ENCODE measurements at regions not wholly inside any gene's neighbourhood (a gene's known extent, or its start where the extent isn't known, plus 50 kb on each side); places are given as distances from the start of the nearest gene placed in this dataset.

DNA sequence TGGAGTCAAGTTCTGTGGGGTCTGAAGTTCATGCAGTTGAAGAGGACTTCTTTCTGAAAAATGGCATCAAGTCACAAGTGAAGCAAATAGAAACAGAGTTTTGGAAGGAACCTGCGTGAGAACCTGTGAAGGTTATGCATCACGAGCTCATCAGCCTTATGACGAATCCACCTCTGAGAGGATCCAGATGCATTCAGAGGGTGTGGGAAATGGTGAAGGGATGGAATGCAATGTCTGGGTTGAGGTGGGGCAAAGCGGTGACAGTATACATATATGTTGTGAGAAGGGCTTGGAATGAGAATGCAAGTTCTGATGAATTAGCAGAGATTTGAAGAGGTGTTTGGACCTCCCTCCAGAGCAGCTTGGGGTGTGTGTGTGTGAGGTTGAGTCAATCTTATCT is 382.1 kb upstream of the TBL1XR1 start:
- no peak for DNase-seq

- DNase-seq = no peak
Measured at GRCh38 chr3:177580437-177580836, 383.2 kb upstream of the TBL1XR1 start.

GRCh38 chr3:177585271-177585670 is 388.0 kb upstream of the TBL1XR1 start:
- DNase-seq = no peak

DNA sequence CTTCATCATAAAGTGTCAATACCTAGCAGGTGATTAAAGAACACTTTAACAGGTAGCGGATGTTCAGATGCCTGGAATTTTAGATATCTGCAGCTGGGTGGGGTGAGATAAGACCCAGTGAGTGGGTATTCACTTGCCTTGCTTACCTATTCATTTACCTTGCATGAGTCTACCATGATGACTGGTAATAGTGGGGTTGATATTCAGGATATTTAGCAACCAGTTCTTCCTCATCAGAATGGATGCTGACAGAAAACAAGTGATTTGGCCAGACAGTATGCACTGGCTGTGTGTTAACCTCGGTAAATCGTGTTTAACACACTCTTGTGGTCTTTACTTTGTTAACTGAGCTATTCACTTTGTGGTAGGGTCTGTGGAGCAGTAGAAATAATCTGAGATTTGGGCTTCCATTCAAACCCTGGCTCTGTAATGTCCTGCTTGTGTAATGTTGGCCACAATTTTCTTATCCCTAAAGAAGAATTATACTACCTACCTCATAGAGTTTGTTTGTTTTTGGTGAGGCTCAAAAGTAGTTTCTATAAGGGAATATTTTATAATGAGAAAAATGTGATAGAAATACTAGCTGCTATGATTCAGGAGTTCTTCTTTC is 391.9 kb upstream of the TBL1XR1 start:
- DNase-seq = no peak

DNA sequence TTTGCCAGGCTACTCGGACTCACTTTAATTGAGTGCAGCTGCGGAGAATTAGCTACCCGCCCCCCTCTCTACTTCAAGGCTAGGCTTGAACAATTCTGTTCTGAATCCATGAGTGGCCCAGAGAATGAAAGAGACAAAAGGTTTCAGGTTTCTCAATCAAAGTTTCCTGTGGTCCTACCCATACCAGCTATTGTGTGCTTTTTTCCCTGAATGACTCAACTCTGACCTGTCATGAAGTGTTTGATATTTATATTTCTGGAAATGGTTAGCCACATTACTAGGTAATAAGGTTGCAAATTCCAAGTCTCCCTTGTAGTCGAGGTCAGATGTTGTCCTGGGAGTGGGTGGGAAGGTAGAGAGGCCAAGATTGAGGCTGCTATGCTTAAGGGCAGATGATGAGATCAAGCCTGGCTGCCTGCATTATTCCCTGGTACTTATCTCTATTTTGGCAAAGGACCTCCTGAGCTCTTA is 392.7 kb upstream of the TBL1XR1 start:
- DNase-seq = no peak

DNA sequence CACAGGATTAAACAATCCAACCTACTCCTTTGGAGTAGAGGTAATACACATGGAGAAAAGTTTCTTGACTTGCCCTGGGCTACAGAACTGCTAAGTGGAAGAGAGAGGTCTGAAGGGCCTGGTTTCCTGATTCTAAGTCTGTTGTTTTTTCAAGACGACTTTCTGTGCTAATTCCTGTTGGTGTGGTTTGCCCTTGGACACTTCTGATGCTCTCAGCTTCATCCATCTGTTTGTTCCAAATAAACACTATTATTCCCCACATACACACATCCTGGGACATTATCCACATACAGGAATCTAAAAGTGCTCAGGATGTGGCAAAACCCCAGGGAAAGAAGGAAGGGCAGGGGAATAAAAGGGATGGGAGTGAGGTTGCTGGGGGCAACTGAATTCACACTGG is 393.5 kb upstream of the TBL1XR1 start:
- no peak for DNase-seq

- DNase-seq = no peak
Measured at GRCh38 chr3:177591379-177591778, 394.1 kb upstream of the TBL1XR1 start.

DNA sequence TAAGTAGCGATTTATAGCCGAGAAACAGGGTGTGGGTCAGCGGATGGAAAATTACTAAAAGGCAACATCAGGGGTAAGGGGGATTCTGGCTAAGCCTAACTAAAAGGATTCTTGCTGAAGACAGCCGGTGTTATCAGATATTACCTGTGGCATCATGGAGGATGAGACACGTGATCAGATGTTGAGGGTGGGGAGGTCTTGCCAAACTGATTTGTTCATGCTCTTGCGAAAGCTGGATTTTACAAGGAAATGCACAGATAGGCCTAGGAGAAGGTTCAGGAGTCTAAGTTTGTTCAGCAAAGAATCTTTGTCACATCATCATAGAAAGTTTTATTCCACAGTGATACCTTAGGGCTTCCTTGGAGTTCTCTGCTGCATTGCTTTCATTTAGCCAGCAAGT is 396.8 kb upstream of the TBL1XR1 start:
- no peak for DNase-seq

DNA sequence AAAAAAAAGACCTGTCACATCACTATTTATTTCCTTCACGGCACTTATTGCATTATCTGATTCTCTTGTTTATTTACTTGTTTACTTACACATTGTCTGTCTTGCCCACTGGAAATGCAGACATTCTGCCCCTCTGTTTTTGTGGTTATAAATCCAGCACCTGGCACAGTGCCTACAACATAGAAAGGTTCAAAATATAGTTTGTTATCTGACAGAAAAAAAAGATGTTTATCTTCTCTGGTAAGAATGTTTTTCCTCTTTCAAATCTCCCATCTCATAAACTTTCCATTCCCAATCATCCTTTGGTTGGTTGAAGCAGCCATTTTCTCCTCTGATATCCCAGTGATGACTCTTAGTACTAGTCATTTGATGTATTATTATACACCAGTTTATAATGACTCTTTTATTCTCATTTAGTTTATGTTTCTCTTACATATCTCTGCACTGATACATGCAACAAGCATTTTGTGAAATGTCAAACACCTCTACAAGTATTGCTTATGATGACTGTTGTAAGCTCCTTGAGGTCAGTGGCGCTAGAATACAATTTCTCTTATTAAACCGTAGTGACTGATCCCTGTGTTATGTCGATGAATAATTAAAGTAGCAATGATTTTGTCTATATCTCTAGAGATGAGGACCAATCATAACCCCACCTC is 398.4 kb upstream of the TBL1XR1 start:
- no peak for DNase-seq

DNA sequence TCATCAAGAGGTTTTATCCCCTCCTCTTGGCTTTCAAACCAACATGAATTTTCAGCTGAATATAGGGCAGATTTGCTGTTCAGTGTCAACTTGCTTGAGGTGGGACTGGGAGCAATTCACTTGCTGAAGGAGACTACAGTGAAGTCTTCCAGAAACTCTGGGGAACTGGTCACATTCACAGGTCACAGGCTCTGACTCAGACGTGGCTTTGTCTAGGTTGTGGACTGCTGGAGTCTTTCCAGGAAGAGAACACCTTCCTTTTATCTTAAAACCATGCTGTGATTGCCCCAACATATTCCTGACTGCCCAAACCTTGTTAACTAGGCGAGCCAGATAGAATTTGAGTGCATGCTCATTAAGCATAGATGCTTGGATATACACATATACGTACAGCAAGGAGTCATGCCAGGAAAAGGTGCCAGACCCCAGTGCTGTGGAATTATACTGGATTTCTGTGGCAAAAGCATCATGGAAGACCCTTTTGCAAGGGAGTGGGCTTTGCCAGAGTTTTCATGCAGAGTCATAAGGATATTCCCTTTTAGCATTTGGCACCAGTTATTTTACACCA is 399.1 kb upstream of the TBL1XR1 start:
- no peak for DNase-seq

DNA sequence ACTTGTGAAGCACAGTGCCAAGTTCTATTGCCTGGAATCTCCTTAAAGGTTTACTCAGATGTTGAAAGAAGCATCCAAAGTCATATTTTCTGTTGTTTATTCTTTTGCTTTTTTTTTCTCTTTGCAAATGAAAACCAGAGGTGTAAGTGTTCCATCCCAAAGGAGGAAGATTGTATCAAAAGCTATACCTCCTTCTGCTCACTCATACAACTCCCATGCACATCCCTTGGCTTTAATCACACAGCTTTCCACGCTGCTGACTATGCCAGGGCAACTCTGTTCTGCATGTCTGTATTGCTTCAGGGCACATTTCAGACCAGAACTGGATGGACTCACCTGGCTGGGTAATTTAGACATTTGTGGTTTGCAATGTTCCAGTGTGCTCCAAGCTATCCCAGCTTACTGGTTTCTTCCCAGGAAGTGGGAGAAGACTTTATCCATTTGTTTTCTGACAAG is 399.6 kb upstream of the TBL1XR1 start:
- peak; percentile 51 for DNase-seq

DNA sequence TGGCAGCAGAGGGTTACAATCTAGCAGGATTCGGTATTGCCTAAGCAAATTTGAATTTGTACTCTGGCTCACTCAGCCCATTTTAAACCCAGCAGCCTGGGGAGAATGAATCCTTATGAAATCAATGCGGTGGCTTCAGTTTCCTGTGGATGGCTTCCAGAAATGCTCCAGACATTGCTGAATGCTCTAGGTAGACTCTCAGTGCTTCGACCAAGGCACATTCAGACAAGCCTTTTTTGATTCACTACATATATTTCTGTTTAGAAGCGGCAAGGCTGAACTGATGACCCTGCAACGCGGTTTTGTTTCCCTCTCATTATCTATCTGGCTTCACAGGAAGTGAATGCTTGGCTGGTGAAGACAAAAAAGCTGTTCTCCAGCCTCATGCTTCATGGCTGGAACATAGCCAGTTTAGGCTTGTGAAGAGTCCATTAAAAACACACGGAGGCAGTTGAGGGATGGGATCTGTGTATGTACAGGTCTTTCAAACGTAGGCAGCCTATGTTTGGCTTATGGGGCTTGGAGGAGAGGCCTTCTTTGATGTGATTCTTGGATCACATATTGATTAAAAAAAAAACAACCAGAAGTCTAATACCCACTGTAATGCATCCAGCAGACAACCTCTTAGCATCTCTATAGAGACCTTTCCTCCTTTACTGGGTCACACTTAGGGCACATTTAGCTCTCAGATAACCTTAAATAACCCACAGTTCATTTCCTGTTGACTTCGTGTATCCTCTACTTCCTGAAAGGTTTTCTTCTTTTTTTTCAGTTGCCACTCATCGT is 400.2 kb upstream of the TBL1XR1 start:
- DNase-seq = peak; percentile 98

DNA sequence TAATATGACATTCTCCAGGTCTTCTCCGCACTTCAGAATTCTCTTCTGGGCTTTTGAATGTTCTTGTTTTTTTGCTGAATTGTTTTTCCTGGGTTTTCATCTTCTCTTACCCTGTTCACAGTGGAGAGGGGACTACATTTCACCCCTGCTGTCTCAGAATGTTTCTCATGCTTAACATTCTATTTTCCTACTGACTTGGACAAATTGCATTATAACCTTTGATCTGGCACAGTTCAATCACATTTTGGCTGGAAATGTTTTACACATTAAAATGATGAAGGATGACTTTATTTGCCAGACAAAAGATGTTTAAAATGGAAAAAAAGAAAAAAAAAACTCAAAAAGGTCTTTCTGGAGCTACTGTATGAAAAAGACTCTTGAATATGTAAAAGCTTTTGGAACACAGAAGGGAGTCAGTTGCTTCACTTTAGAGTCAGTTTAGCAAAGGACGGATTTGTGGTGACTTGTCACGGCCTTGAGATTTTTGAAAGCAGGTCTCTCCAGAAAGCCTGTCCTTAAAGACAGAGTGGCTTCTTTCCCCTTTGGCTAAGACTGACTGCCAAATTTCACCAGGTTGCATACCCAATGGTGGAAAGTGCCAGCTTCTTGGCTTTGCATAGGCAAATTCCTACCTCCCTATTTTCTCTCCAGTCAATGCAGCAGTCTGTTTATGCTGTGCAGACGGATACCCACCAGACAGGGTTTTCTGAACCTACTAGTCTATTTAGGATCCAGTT is 401.0 kb upstream of the TBL1XR1 start:
- no peak for DNase-seq

- no peak for DNase-seq
Measured at GRCh38 chr3:177599326-177599725, 402.0 kb upstream of the TBL1XR1 start.

- DNase-seq = no peak
Measured at GRCh38 chr3:177599837-177600236, 402.6 kb upstream of the TBL1XR1 start.

GRCh38 chr3:177600411-177600810 is 403.1 kb upstream of the TBL1XR1 start:
- no peak for DNase-seq

- no peak for DNase-seq
Measured at GRCh38 chr3:177601152-177601551, 403.9 kb upstream of the TBL1XR1 start.

GRCh38 chr3:177602601-177603147 is 405.4 kb upstream of the TBL1XR1 start:
- no peak for DNase-seq

- no peak for DNase-seq
Measured at GRCh38 chr3:177603148-177603603, 405.9 kb upstream of the TBL1XR1 start.

DNA sequence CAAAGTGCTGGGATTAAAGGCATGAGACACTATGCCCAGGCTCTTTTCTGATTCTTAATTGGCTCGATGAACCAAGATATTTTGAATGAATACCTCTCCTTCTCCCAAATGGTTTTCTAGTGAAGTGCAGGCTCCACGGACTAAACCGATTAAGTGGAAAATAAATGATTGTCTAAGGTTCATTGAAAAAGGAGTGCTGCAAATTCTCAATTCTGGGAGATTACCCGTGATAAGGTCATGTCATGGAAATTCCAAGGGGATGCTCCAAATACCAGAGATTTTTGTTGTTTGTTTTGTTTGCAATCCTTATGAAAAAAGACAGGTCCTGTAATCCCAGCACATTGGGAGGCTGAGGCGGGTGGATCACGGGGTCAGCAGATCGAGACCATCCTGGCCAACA is 406.9 kb upstream of the TBL1XR1 start:
- DNase-seq = no peak

DNA sequence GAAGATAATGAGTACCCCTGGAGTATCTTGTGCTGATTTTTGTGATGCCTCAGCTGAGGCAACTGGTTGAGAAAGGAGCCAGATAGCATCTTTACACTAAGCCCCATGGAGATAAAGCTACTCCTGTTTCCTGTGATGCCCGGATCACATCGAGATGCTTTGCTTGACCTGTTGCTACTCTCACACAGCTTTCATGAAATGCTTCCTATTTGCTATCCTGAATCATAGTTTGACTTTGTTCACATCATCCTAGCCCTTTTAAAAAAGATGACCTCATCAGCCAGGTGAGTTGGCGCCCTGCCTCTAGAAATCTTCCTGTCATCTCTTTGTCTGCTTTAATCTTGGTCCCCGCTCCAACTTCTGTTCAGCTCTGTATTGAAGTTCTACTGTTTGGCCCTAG is 409.6 kb upstream of the TBL1XR1 start:
- no peak for DNase-seq

- no peak for DNase-seq
Measured at GRCh38 chr3:177607589-177607988, 410.3 kb upstream of the TBL1XR1 start.

DNA sequence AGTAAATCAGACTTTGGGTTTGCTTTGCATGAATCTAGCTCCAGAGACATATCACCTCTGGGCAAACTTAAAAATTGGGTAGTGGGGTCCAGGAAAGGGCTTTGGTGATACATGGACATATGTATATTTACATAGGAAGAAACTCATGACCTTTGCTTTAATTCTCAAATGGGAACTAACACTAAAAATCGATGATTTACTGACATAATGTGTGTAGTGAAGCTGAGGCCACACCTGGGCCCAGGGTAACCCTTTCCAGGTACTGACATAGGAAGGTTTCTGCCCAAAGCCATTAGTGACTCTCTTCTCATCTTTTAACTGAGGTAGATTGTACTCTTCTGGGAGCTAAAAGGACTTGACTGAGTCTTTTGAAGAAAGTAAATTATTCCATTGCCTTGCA is 411.2 kb upstream of the TBL1XR1 start:
- no peak for DNase-seq

Data from NCI-H1092 (cell line).